ENCODE measurements at regions not wholly inside any gene's neighbourhood (a gene's known extent, or its start where the extent isn't known, plus 50 kb on each side); places are given as distances from the start of the nearest gene placed in this dataset.
"Not testable (repeated sequence)": the region's sequence is repeated elsewhere in the genome, so short reads cannot be mapped to it uniquely, and the experiment has no call there.

- no peak for TF ChIP-seq CTCF (IDR thresholded peaks at IDR 0.05; ENCODE audit: low read depth, low read length, poor library complexity, severe bottlenecking)
- TF ChIP-seq EZH2phosphoT487 (IDR thresholded peaks at IDR 0.05; ENCODE audit: borderline replicate concordance, low read length) = no peak
- no peak overlapping the region for H3K4me3 ChIP-seq (ENCODE audit: low read length)
- H3K4me2 ChIP-seq (ENCODE audit: low read length) = no peak overlapping the region
- no peaks in the 10 kb centered on the region for H3K36me3 ChIP-seq (ENCODE audit: control insufficient read depth, low read length)
- H3K27ac ChIP-seq (ENCODE audit: low read depth, low read length) = no peak overlapping the region
- H3K9me3 ChIP-seq (ENCODE audit: control insufficient read depth, insufficient read depth, low read length) = no peaks in the 10 kb centered on the region
- no peaks in the 10 kb centered on the region for H3F3A ChIP-seq (ENCODE audit: control insufficient read depth, insufficient read depth)
- no peaks in the 10 kb centered on the region for H3K27me3 ChIP-seq (ENCODE audit: control insufficient read depth, low read length)
- no peaks in the 10 kb centered on the region for H3K4me1 ChIP-seq (ENCODE audit: control insufficient read depth, low read length)
- no peaks in the 10 kb centered on the region for H3K79me2 ChIP-seq (ENCODE audit: control insufficient read depth, low read length)
- no peaks in the 10 kb centered on the region for H3K9me2 ChIP-seq (replicated peaks; ENCODE audit: control insufficient read depth, low read length)
- no peaks in the 10 kb centered on the region for H4K20me1 ChIP-seq (ENCODE audit: control insufficient read depth, insufficient read depth, low read depth, low read length)
These were observed 90.6 kb upstream of the STOX2 start for GRCh38 chr4:183814461-183814860.

- Histone ChIP-seq H3K27me3 (ENCODE audit: control insufficient read depth, low read length) (no peaks in the 10 kb centered on the region), H3K79me2 (ENCODE audit: control insufficient read depth, low read length) (no peaks in the 10 kb centered on the region), H3K27ac (ENCODE audit: low read depth, low read length) (no peak overlapping the region), H3K9me3 (ENCODE audit: control insufficient read depth, insufficient read depth, low read length) (no peaks in the 10 kb centered on the region), H4K20me1 (ENCODE audit: control insufficient read depth, insufficient read depth, low read depth, low read length) (no peaks in the 10 kb centered on the region), H3K4me1 (ENCODE audit: control insufficient read depth, low read length) (no peaks in the 10 kb centered on the region), H3F3A (ENCODE audit: control insufficient read depth, insufficient read depth) (no peaks in the 10 kb centered on the region), H3K36me3 (ENCODE audit: control insufficient read depth, low read length) (no peaks in the 10 kb centered on the region), H3K4me2 (ENCODE audit: low read length) (no peak overlapping the region), H3K4me3 (ENCODE audit: low read length) (no peak overlapping the region), H3K9me2 (replicated peaks; ENCODE audit: control insufficient read depth, low read length) (no peaks in the 10 kb centered on the region)
- TF ChIP-seq EZH2phosphoT487 (IDR thresholded peaks at IDR 0.05; ENCODE audit: borderline replicate concordance, low read length) (no peak), CTCF (IDR thresholded peaks at IDR 0.05; ENCODE audit: low read depth, low read length, poor library complexity, severe bottlenecking) (no peak)
These were observed 89.0 kb upstream of the STOX2 start for GRCh38 chr4:183816077-183816476.

- Histone ChIP-seq H3K36me3 (ENCODE audit: control insufficient read depth, low read length) (no peaks in the 10 kb centered on the region), H3F3A (ENCODE audit: control insufficient read depth, insufficient read depth) (no peaks in the 10 kb centered on the region), H3K4me2 (ENCODE audit: low read length) (no peak overlapping the region), H3K9me3 (ENCODE audit: control insufficient read depth, insufficient read depth, low read length) (no peaks in the 10 kb centered on the region), H3K9me2 (replicated peaks; ENCODE audit: control insufficient read depth, low read length) (no peaks in the 10 kb centered on the region), H4K20me1 (ENCODE audit: control insufficient read depth, insufficient read depth, low read depth, low read length) (no peaks in the 10 kb centered on the region), H3K79me2 (ENCODE audit: control insufficient read depth, low read length) (no peaks in the 10 kb centered on the region), H3K4me3 (ENCODE audit: low read length) (no peak overlapping the region), H3K4me1 (ENCODE audit: control insufficient read depth, low read length) (no peaks in the 10 kb centered on the region), H3K27ac (ENCODE audit: low read depth, low read length) (no peak overlapping the region), H3K27me3 (ENCODE audit: control insufficient read depth, low read length) (no peaks in the 10 kb centered on the region)
- TF ChIP-seq CTCF (IDR thresholded peaks at IDR 0.05; ENCODE audit: low read depth, low read length, poor library complexity, severe bottlenecking) (no peak), EZH2phosphoT487 (IDR thresholded peaks at IDR 0.05; ENCODE audit: borderline replicate concordance, low read length) (no peak)
These were observed 88.1 kb upstream of the STOX2 start for GRCh38 chr4:183816882-183817509.

- not testable (repeated sequence) for H3K4me3 ChIP-seq (ENCODE audit: low read length); H3K36me3 ChIP-seq (ENCODE audit: control insufficient read depth, low read length); H3K9me3 ChIP-seq (ENCODE audit: control insufficient read depth, insufficient read depth, low read length); H3K9me2 ChIP-seq (replicated peaks; ENCODE audit: control insufficient read depth, low read length); H3K4me1 ChIP-seq (ENCODE audit: control insufficient read depth, low read length); H3K4me2 ChIP-seq (ENCODE audit: low read length); H4K20me1 ChIP-seq (ENCODE audit: control insufficient read depth, insufficient read depth, low read depth, low read length); H3F3A ChIP-seq (ENCODE audit: control insufficient read depth, insufficient read depth); H3K27me3 ChIP-seq (ENCODE audit: control insufficient read depth, low read length); H3K27ac ChIP-seq (ENCODE audit: low read depth, low read length); H3K79me2 ChIP-seq (ENCODE audit: control insufficient read depth, low read length)
These were observed 86.5 kb upstream of the STOX2 start for GRCh38 chr4:183818591-183818990.

Measured in DOHH2 (cell line).